Stimulated activated CD4-positive, alpha-beta T cell treated with anti-CD3 and anti-CD28 coated beads, Interleukin-1b, Interleukin-23, amount 100 ng/mL, for 4 hours (primary cell): ENCODE measurements at regions not wholly inside any gene's neighbourhood (a gene's known extent, or its start where the extent isn't known, plus 50 kb on each side); places are given as distances from the start of the nearest gene placed in this dataset.
"Not testable (repeated sequence)": the region's sequence is repeated elsewhere in the genome, so short reads cannot be mapped to it uniquely, and the experiment has no call there.

Experiments
- DNase-seq, 2 donors: peaks; one replicate each; pipeline ENCODE4 v3.0.0-alpha.2; 2020; ENCODE audit warnings: low read depth in 2 of 2

- DNase-seq: no peak
Measured at GRCh38 chrX:25442499-25442898, 426.7 kb upstream of the ARX start.

- no peak for DNase-seq
Measured at GRCh38 chrX:25433307-25433706, 417.5 kb upstream of the ARX start.

- DNase-seq: no peak
Measured at GRCh38 chrX:25432396-25432795, 416.6 kb upstream of the ARX start.

- no peak for DNase-seq
Measured at GRCh38 chrX:25427873-25428555, 412.2 kb upstream of the ARX start.

- not testable (repeated sequence) for DNase-seq
Measured at GRCh38 chrX:25404163-25404562, 388.4 kb upstream of the ARX start.

GRCh38 chrX:25389266-25389665 lies 373.5 kb upstream of the ARX start:
- DNase-seq: no peak

- no peak for DNase-seq
Measured at GRCh38 chrX:25383196-25383595, 367.4 kb upstream of the ARX start.

GRCh38 chrX:25356456-25356855 lies 340.7 kb upstream of the ARX start:
- no peak for DNase-seq

GRCh38 chrX:25344161-25344936 lies 328.6 kb upstream of the ARX start:
- no peak for DNase-seq

GRCh38 chrX:25343060-25343459 lies 327.3 kb upstream of the ARX start:
- no peak for DNase-seq

- DNase-seq: no peak
Measured at GRCh38 chrX:25337841-25338240, 322.1 kb upstream of the ARX start.

- no peak for DNase-seq
Measured at GRCh38 chrX:25300994-25301393, 285.2 kb upstream of the ARX start.

- DNase-seq: no peak
Measured at GRCh38 chrX:25296850-25297249, 281.1 kb upstream of the ARX start.

- DNase-seq: no peak
Measured at GRCh38 chrX:25295466-25295865, 279.7 kb upstream of the ARX start.

- no peak for DNase-seq
Measured at GRCh38 chrX:25290132-25290531, 274.4 kb upstream of the ARX start.

- DNase-seq: no peak
Measured at GRCh38 chrX:25288676-25289075, 272.9 kb upstream of the ARX start.

- DNase-seq: no peak
Measured at GRCh38 chrX:25287521-25287920, 271.8 kb upstream of the ARX start.

- DNase-seq: no peak
Measured at GRCh38 chrX:25285598-25285997, 269.8 kb upstream of the ARX start.

GRCh38 chrX:25279510-25279909 lies 263.7 kb upstream of the ARX start:
- DNase-seq: no peak

- no peak for DNase-seq
Measured at GRCh38 chrX:25278341-25278740, 262.6 kb upstream of the ARX start.

GRCh38 chrX:25277574-25277973 lies 261.8 kb upstream of the ARX start:
- no peak for DNase-seq

GRCh38 chrX:25275159-25275558 lies 259.4 kb upstream of the ARX start:
- no peak for DNase-seq

- DNase-seq: no peak
Measured at GRCh38 chrX:25241461-25241860, 225.7 kb upstream of the ARX start.

- no peak for DNase-seq
Measured at GRCh38 chrX:25226151-25226550, 210.4 kb upstream of the ARX start.
